KOPT-K1 (cell line): ENCODE measurements at regions not wholly inside any gene's neighbourhood (a gene's known extent, or its start where the extent isn't known, plus 50 kb on each side); places are given as distances from the start of the nearest gene placed in this dataset.
"Not testable (repeated sequence)": the region's sequence is repeated elsewhere in the genome, so short reads cannot be mapped to it uniquely, and the experiment has no call there.

Experiments used
- H3K27ac ChIP-seq: fragments of 200-600 bp; sonication (generic); 2 replicates; pipeline ENCODE4 v1.5.1; 2016; ENCODE audit warnings: antibody characterized with exemption, mild to moderate bottlenecking, low read depth, low read length; ENCODE audit not compliant: poor library complexity, severe bottlenecking
- H3K36me3 ChIP-seq: fragments of 200-600 bp; sonication (generic); 2 replicates; pipeline ENCODE4 v1.5.1; 2017; ENCODE audit warnings: antibody characterized with exemption, mild to moderate bottlenecking, low read length, moderate library complexity; ENCODE audit not compliant: insufficient read depth
- H3K9me3 ChIP-seq: fragments of 200-600 bp; sonication (generic); 2 replicates; pipeline ENCODE4 v1.5.1; 2017; ENCODE audit warnings: antibody characterized with exemption, low read length, mild to moderate bottlenecking; ENCODE audit not compliant: insufficient read depth, poor library complexity, severe bottlenecking

- no peak overlapping the region for H3K27ac ChIP-seq
- H3K36me3 ChIP-seq, result no peaks in the 10 kb centered on the region
- no peaks in the 10 kb centered on the region for H3K9me3 ChIP-seq
These were observed 451.1 kb upstream of the PFKP start for GRCh38 chr10:2616215-2616614.

GRCh38 chr10:2611603-2612002, 455.7 kb upstream of the PFKP start:
- peaks cover 9% of the 10 kb centered on the region for H3K9me3 ChIP-seq

GRCh38 chr10:2610946-2611345, 456.4 kb upstream of the PFKP start:
- Histone ChIP-seq H3K27ac (no peak overlapping the region), H3K36me3 (no peaks in the 10 kb centered on the region), H3K9me3 (peaks cover 15% of the 10 kb centered on the region)

More at GRCh38 chr10:2611603-2612002, 455.7 kb upstream of the PFKP start:
- no peaks in the 10 kb centered on the region for H3K36me3 ChIP-seq
- H3K27ac ChIP-seq, result no peak overlapping the region

GRCh38 chr10:2604891-2605290, 462.5 kb upstream of the PFKP start:
- H3K36me3 ChIP-seq, result no peaks in the 10 kb centered on the region
- H3K9me3 ChIP-seq, result peaks cover 15% of the 10 kb centered on the region
- no peak overlapping the region for H3K27ac ChIP-seq

GRCh38 chr10:2599571-2599970, 467.8 kb upstream of the PFKP start:
- Histone ChIP-seq H3K27ac (no peak overlapping the region), H3K9me3 (no peaks in the 10 kb centered on the region), H3K36me3 (no peaks in the 10 kb centered on the region)

GRCh38 chr10:2592360-2593160, 474.8 kb upstream of the PFKP start:
- H3K27ac ChIP-seq, result no peak overlapping the region
- H3K9me3 ChIP-seq, result peaks cover 9% of the 10 kb centered on the region
- H3K36me3 ChIP-seq, result no peaks in the 10 kb centered on the region

- H3K9me3 ChIP-seq, result peaks cover 9% of the 10 kb centered on the region
- no peaks in the 10 kb centered on the region for H3K36me3 ChIP-seq
- no peak overlapping the region for H3K27ac ChIP-seq
These were observed 478.2 kb upstream of the PFKP start for GRCh38 chr10:2589196-2589595.

GRCh38 chr10:2584385-2584784, 483.0 kb upstream of the PFKP start:
- Histone ChIP-seq H3K9me3 (no peaks in the 10 kb centered on the region), H3K27ac (no peak overlapping the region), H3K36me3 (no peaks in the 10 kb centered on the region)

GRCh38 chr10:2576892-2577291, 490.5 kb upstream of the PFKP start:
- no peaks in the 10 kb centered on the region for H3K9me3 ChIP-seq
- no peaks in the 10 kb centered on the region for H3K36me3 ChIP-seq
- no peak overlapping the region for H3K27ac ChIP-seq

GRCh38 chr10:2575460-2575859, 491.9 kb upstream of the PFKP start:
- Histone ChIP-seq H3K9me3 (no peaks in the 10 kb centered on the region), H3K27ac (no peak overlapping the region), H3K36me3 (no peaks in the 10 kb centered on the region)

- Histone ChIP-seq H3K9me3 (no peaks in the 10 kb centered on the region), H3K27ac (no peak overlapping the region), H3K36me3 (no peaks in the 10 kb centered on the region)
These were observed 494.7 kb upstream of the PFKP start for GRCh38 chr10:2572611-2573010.

- no peaks in the 10 kb centered on the region for H3K9me3 ChIP-seq
- no peaks in the 10 kb centered on the region for H3K36me3 ChIP-seq
- H3K27ac ChIP-seq, result no peak overlapping the region
These were observed 510.5 kb upstream of the PFKP start for GRCh38 chr10:2556883-2557282.

GRCh38 chr10:2548071-2548470, 519.3 kb upstream of the PFKP start:
- H3K9me3 ChIP-seq, result no peaks in the 10 kb centered on the region
- H3K36me3 ChIP-seq, result no peaks in the 10 kb centered on the region
- no peak overlapping the region for H3K27ac ChIP-seq

- Histone ChIP-seq H3K9me3 (no peaks in the 10 kb centered on the region), H3K36me3 (no peaks in the 10 kb centered on the region), H3K27ac (no peak overlapping the region)
These were observed 519.7 kb upstream of the PFKP start for GRCh38 chr10:2547606-2548005.

GRCh38 chr10:2546894-2547293, 520.5 kb upstream of the PFKP start:
- not testable (repeated sequence) for H3K27ac ChIP-seq

GRCh38 chr10:2543974-2544373, 523.4 kb upstream of the PFKP start:
- Histone ChIP-seq H3K9me3 (no peaks in the 10 kb centered on the region), H3K27ac (no peak overlapping the region), H3K36me3 (no peaks in the 10 kb centered on the region)

More at GRCh38 chr10:2546894-2547293, 520.5 kb upstream of the PFKP start:
- H3K9me3 ChIP-seq, H3K36me3 ChIP-seq: not testable (repeated sequence)
